Liver (tissue), 8 donors: ENCODE measurements at regions not wholly inside any gene's neighbourhood (a gene's known extent, or its start where the extent isn't known, plus 50 kb on each side); places are given as distances from the start of the nearest gene placed in this dataset.

Source experiments
- DNase-seq: peaks from one replicate; pipeline ENCODE4 v3.0.0-alpha.2; 2017; ENCODE audit warnings: low spot score
- H3K27ac ChIP-seq, 2 donors: one replicate each; pipeline ENCODE4 v1.7.0; 2013; ENCODE audit warnings: inconsistent platforms in 2 of 2, low read length in 2 of 2, control low read depth in 1 of 2, low read depth in 1 of 2, mild to moderate bottlenecking in 1 of 2
- H3K27me3 ChIP-seq, 4 donors: one replicate each; pipeline versions ENCODE4 v1.6.1 to v1.7.0; 2013; ENCODE audit warnings: low read length in 3 of 4, inconsistent platforms in 1 of 4, mild to moderate bottlenecking in 1 of 4, moderate library complexity in 1 of 4; ENCODE audit not compliant: control insufficient read depth in 4 of 4, insufficient read depth in 4 of 4
- H3K36me3 ChIP-seq, 4 donors: one replicate each; pipeline versions ENCODE4 v1.6.1 to v1.7.0; 2013; ENCODE audit warnings: low read length in 3 of 4, mild to moderate bottlenecking in 3 of 4, low read depth in 1 of 4, moderate library complexity in 1 of 4; ENCODE audit not compliant: control insufficient read depth in 4 of 4, insufficient read depth in 3 of 4
- H3K4me1 ChIP-seq, 4 donors: one replicate each; pipeline versions ENCODE4 v1.6.1 to v1.7.0; 2013; ENCODE audit warnings: low read length in 3 of 4, mild to moderate bottlenecking in 3 of 4, moderate library complexity in 1 of 4; ENCODE audit not compliant: control insufficient read depth in 4 of 4, insufficient read depth in 4 of 4
- H3K4me3 ChIP-seq, 3 donors: one replicate each; pipeline versions ENCODE4 v1.6.1 to v1.7.0; 2013; ENCODE audit warnings: low read length in 3 of 3, control low read depth in 1 of 3, low read depth in 1 of 3, mild to moderate bottlenecking in 1 of 3
- H3K9ac ChIP-seq, 2 donors: one replicate each; pipeline ENCODE4 v1.7.0; 2013; ENCODE audit warnings: low read length in 2 of 2, mild to moderate bottlenecking in 2 of 2, moderate library complexity in 2 of 2, control low read depth in 1 of 2, low read depth in 1 of 2
- H3K9me3 ChIP-seq, 4 donors: one replicate each; pipeline versions ENCODE4 v1.6.1 to v1.7.0; 2013; ENCODE audit warnings: low read length in 3 of 4; ENCODE audit not compliant: control insufficient read depth in 4 of 4
- ATF3 ChIP-seq: IDR thresholded peaks from 2 replicates; pipeline ENCODE4 v1.6.1; 2016; ENCODE audit warnings: antibody characterized with exemption
- CTCF ChIP-seq: fragments of 150-350 bp; IDR thresholded peaks from 2 replicates; pipeline ENCODE4 v1.5.1; 2017; ENCODE audit warnings: improper control_type of control experiment, low read depth, low read length; ENCODE audit not compliant: missing input control
- EGR1 ChIP-seq, 2 donors: IDR thresholded peaks; 2 replicates each; pipeline ENCODE4 v1.6.1; 2016 to 2018; ENCODE audit warnings: antibody characterized with exemption in 2 of 2, low read depth in 2 of 2
- FOXA1 ChIP-seq: IDR thresholded peaks from 2 replicates; pipeline ENCODE4 v1.6.1; 2016; ENCODE audit warnings: antibody characterized with exemption
- FOXA2 ChIP-seq: IDR thresholded peaks from 2 replicates; pipeline ENCODE4 v1.6.1; 2016; ENCODE audit warnings: antibody characterized with exemption
- GABPA ChIP-seq, 2 donors: IDR thresholded peaks in 1 of 2; conservative IDR thresholded peaks in 1 of 2; 2 replicates each; pipeline ENCODE4 v1.6.1; 2016; ENCODE audit warnings: antibody characterized with exemption in 2 of 2, mild to moderate bottlenecking in 1 of 2, moderate library complexity in 1 of 2
- HNF4A ChIP-seq, 2 donors: conservative IDR thresholded peaks; 2 replicates each; pipeline ENCODE4 v1.6.1; 2016; ENCODE audit warnings: antibody characterized with exemption in 2 of 2, mild to moderate bottlenecking in 2 of 2
- HNF4G ChIP-seq: IDR thresholded peaks from 2 replicates; pipeline ENCODE4 v1.6.1; 2016; ENCODE audit warnings: antibody characterized with exemption
- JUND ChIP-seq, 2 donors: IDR thresholded peaks; 2 replicates each; pipeline ENCODE4 v1.6.1; 2016; ENCODE audit warnings: antibody characterized with exemption in 2 of 2
- MAX ChIP-seq: IDR thresholded peaks from 2 replicates; pipeline ENCODE4 v1.6.1; 2016; ENCODE audit warnings: antibody characterized with exemption
- NR2F2 ChIP-seq: IDR thresholded peaks from 2 replicates; pipeline ENCODE4 v1.6.1; 2016; ENCODE audit warnings: antibody characterized with exemption
- RXRA ChIP-seq, 2 donors: IDR thresholded peaks; 2 replicates each; pipeline ENCODE4 v1.6.1; 2017 to 2018; ENCODE audit warnings: antibody characterized with exemption in 2 of 2, mild to moderate bottlenecking in 1 of 2
- SP1 ChIP-seq: IDR thresholded peaks from 2 replicates; pipeline ENCODE4 v1.6.1; 2018; ENCODE audit warnings: antibody characterized with exemption, mild to moderate bottlenecking
- TAF1 ChIP-seq: conservative IDR thresholded peaks from 2 replicates; pipeline ENCODE4 v1.6.1; 2016; ENCODE audit warnings: antibody characterized with exemption, mild to moderate bottlenecking
- YY1 ChIP-seq: IDR thresholded peaks from 2 replicates; pipeline ENCODE4 v1.6.1; 2016; ENCODE audit warnings: antibody characterized with exemption, mild to moderate bottlenecking
- ZBTB33 ChIP-seq: IDR thresholded peaks from 2 replicates; pipeline ENCODE4 v1.6.1; 2016; ENCODE audit warnings: antibody characterized with exemption
- WGBS: extraction: QIAGEN DNeasy Blood & Tissue Kit; methylation state at CpG from one replicate; pipeline ENCODE4 v1.1.7; 2013; 5-methylcytosine and 5-hydroxymethylcytosine counted together
- donor health status: healthy.
- donor health status: healthy.
- donor health status: healthy.
- donor health status: healthy.
- donor health status: healthy.

- TF ChIP-seq NR2F2: no peak
Measured at GRCh38 chr4:28117084-28117682, 1256.5 kb downstream of the STIM2 start (continued).

GRCh38 chr4:28146191-28146590 is 1285.5 kb downstream of the STIM2 start:
- Histone ChIP-seq H3K9me3 (no peaks in the 10 kb centered on the region), H3K4me1 (no peaks in the 10 kb centered on the region), H3K9ac (no peak overlapping the region), H3K4me3 (no peak overlapping the region), H3K36me3 (no peaks in the 10 kb centered on the region), H3K27ac (no peak overlapping the region), H3K27me3 (no peaks in the 10 kb centered on the region)
- no peak for TF ChIP-seq EGR1 (IDR thresholded peaks at IDR 0.05; ENCODE audit: low read depth in 2 of 2)
- no peak for TF ChIP-seq YY1
- no peak for TF ChIP-seq HNF4G
- TF ChIP-seq ZBTB33: no peak
- TF ChIP-seq TAF1: no peak
- no peak for TF ChIP-seq SP1
- no peak for TF ChIP-seq RXRA (IDR thresholded peaks at IDR 0.05)
- no peak for TF ChIP-seq ATF3
- no peak for TF ChIP-seq HNF4A (conservative IDR thresholded peaks at IDR 0.05)
- TF ChIP-seq GABPA (IDR thresholded peaks at IDR 0.05 in 1 of 2, conservative IDR thresholded peaks at IDR 0.05 in 1 of 2): no peak
- no peak for TF ChIP-seq FOXA1
- WGBS: 57% methylated on average over 3 of the region's 3 CpGs
- no peak for DNase-seq

GRCh38 chr4:28148221-28148620 is 1287.6 kb downstream of the STIM2 start:
- Histone ChIP-seq H3K4me3 (no peak overlapping the region), H3K36me3 (no peaks in the 10 kb centered on the region), H3K27ac (no peak overlapping the region), H3K9ac (no peak overlapping the region), H3K27me3 (no peaks in the 10 kb centered on the region), H3K4me1 (no peaks in the 10 kb centered on the region), H3K9me3 (no peaks in the 10 kb centered on the region)
- no peak for DNase-seq
- TF ChIP-seq FOXA2 (no peak), RXRA (IDR thresholded peaks at IDR 0.05) (no peak), HNF4A (conservative IDR thresholded peaks at IDR 0.05) (no peak), NR2F2 (no peak)
- WGBS: 68% methylated on average over 1 of the region's 1 CpG

GRCh38 chr4:28149762-28150161 is 1289.1 kb downstream of the STIM2 start:
- no peak overlapping the region for H3K27ac ChIP-seq
- no peak overlapping the region for H3K4me3 ChIP-seq
- H3K36me3 ChIP-seq: no peaks in the 10 kb centered on the region
- no peak overlapping the region for H3K9ac ChIP-seq
- DNase-seq: no peak
- H3K4me1 ChIP-seq: no peaks in the 10 kb centered on the region
- 64% methylated on average over 3 of the region's 3 CpGs for WGBS
- TF ChIP-seq JUND (IDR thresholded peaks at IDR 0.05) (no peak), CTCF (no peak), NR2F2 (no peak), MAX (no peak), ATF3 (no peak), SP1 (no peak), ZBTB33 (no peak), TAF1 (no peak)
- no peaks in the 10 kb centered on the region for H3K27me3 ChIP-seq
- no peaks in the 10 kb centered on the region for H3K9me3 ChIP-seq
